HG02970 (cell line): ENCODE measurements at regions not wholly inside any gene's neighbourhood (a gene's known extent, or its start where the extent isn't known, plus 50 kb on each side); places are given as distances from the start of the nearest gene placed in this dataset.

ENCODE experiments used
- ATAC-seq: cut with Tn5 transposase; IDR thresholded peaks from one replicate; pipeline ENCODE4 v1.9.1; 2021; ENCODE audit warnings: mild to moderate bottlenecking, moderate library complexity, moderate number of reproducible peaks; ENCODE audit not compliant: unreplicated experiment, low FRiP score

DNA sequence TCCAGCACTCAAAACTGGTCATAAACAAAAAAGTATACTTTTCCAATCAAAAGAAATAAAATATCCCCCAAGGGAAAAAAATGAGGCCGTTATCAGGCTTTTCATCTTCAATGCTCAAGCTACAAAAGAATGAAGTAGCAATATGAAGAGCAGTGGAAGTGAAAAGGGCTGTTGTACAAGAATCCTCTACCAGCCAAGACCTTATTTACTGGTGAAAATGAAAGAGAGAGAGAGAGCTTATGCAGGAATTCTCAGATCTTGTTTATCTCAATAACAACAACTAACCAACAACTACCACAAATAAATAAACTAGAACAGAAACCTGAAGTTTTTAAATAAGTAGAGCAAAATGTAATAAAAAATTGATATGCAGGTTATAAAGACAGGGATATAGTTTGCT lies 400.6 kb downstream of the HDGFL1 start:
- no peak for ATAC-seq

- ATAC-seq, result no peak
Measured at GRCh38 chr6:22972771-22973170, 403.4 kb downstream of the HDGFL1 start.

DNA sequence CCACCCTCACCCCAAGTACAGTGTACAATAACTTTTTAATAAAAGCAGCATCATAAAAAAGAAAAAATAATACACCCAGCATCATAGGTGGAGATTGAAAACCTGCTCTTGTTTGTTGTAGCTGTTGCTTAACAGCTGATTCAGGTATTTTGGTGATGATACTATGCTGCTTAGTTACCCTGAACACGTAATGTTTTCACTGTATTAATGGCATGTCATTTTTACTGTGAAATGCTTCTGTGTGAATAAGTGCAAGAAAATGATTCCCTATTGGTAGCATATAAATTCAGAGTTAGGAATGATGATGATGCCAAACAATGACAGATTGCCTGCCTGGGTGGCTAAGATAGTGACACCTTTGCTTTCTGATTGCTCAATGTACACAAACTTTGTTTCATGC lies 405.7 kb downstream of the HDGFL1 start:
- ATAC-seq, result no peak

- ATAC-seq, result no peak
Measured at GRCh38 chr6:22980446-22980845, 411.1 kb downstream of the HDGFL1 start.

GRCh38 chr6:23002044-23002619 lies 432.8 kb downstream of the HDGFL1 start:
- no peak for ATAC-seq

- ATAC-seq, result no peak
Measured at GRCh38 chr6:23003671-23004467, 434.5 kb downstream of the HDGFL1 start.

DNA sequence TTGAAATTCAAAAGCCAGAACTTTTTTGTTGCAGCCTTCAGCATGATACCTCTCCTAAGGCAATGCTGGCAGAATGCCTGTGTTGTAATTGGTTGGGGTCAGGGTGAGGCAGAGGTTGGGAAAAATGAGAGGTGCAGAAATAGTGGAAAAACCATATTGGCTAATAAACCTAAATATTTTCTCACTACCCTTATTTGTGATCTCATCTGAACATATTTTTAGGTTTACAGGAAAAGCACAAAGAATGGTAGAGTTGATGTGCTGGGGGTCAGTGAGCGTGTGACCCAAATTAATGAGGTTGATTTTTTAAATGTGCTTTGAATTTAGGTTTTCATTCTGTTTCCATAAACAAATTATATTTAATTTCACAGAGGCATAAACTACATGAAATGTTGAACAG lies 437.3 kb downstream of the HDGFL1 start:
- ATAC-seq, result no peak

DNA sequence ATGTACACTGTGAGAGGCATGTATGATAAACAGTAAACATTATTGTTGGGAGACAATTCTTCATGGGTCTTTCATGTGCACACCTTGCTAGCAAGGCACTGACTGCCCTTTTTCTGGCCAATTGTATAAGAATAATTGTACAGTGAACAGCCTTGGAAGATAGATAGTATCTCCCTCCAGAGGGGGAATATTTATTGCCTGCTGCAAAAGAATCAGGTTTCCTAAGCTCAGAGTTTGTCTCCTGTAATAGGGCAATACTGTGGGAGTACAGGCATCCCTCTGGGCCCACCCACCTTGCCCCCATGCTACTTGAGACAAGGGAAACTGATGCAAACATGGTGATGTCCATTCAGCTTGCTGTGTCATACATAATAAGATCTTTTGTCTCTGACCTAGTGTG lies 442.2 kb downstream of the HDGFL1 start:
- ATAC-seq, result no peak

GRCh38 chr6:23013776-23014175 lies 444.4 kb downstream of the HDGFL1 start:
- ATAC-seq, result no peak

- ATAC-seq, result no peak
Measured at GRCh38 chr6:23016696-23017095, 447.3 kb downstream of the HDGFL1 start.

- no peak for ATAC-seq
Measured at GRCh38 chr6:23021487-23021886, 452.1 kb downstream of the HDGFL1 start.

DNA sequence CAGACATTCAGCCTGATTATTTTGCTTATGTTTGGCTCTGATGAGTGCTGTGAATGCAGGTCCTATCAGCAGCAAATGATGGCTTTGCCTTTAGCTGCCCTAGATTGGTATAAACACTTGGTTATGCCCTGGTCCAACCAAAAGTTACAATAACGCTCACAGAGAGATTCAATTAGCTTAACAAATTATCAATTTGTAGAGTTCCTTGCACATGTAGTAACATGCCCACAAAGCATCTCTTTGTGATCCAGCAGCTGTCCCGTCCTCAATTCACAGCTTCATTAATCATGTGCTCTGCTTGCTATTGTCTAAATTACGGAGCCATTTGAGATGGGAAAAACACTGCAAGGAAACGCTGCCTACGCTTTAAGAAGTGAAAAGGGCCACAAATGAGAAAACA lies 457.9 kb downstream of the HDGFL1 start:
- ATAC-seq, result no peak

DNA sequence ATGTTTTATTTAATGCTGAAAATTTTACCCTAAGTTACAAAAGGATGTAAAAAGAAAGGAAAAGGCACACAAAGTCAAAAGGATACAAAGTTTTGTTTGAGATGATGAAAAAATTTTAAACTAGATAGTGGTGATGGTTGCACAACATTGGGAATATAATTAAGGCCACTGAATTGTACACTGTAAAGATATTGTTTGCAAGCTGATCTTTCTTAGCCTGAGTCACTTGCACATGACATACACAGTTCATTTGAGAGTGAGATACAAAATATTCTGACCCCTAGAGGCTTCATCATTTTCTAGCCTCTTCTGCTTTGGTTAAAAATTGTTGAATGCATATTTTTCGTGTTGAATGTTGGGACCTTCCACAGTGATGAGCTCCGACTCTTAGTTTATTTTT lies 462.6 kb downstream of the HDGFL1 start:
- ATAC-seq, result no peak

GRCh38 chr6:23034926-23035325 lies 465.6 kb downstream of the HDGFL1 start:
- no peak for ATAC-seq

DNA sequence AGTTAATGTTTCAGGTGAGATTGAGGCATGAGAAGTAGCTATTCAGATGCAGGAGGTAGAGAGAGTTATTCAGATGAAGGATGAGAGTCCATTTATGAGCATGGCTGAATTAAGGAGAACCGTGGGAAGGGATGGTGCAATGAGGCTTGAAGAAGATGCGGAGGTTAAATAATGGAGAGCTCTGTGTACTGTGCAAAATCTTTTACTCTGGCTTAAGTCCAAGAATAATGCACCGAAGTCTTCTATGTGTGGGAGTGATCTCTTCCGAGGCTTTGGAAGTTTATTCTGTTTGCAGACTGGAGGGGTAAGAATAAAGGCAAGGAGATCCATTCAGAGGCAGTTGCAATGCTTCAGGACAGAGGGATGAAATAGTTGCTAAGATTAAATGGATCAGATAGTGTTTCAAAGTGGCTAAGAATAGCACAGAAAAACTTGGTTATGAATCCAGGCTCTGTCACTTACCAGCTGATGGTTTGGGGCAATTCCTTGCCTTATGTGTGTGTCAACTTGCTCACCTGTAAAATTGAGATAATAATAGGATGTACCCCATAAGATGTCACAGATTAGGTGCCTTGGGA lies 467.1 kb downstream of the HDGFL1 start:
- no peak for ATAC-seq

DNA sequence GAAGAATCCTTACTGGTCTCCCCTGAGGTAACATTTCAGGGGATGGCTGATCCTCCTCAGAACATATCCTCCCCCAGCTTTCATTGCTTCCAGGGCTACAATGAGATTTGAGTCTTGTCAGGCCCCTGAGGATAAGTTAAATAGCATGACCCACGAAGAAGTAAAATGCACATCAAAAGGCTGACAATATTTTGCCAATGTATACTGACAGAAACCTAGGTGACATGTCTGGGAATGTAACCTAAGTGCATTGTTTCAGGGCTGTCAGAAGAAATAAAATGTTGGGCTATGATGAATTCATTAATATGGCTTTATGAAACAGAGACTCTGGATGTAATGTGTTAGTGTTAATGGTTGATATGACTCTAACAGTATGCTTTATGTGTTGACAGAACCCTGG lies 471.5 kb downstream of the HDGFL1 start:
- ATAC-seq, result no peak

DNA sequence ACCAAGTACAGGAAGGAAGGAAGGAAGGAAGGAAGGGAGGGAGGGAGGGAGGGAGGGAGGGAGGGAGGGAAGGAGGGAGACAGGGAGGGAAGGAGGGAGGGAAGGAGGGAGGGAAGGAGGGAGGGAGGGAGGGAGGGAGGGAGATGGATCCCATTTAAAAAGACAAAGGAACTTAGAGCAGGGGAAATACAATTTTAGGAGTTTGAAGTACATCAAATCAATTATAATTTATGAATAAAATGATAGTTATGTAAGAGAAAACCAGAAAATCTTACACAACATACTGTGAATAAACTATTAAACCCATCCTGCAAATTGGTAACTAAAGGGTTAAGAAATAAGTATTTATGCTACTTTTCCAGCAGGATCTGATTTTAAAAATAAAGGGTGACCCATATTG lies 475.9 kb downstream of the HDGFL1 start:
- no peak for ATAC-seq

GRCh38 chr6:23055523-23055922 lies 486.2 kb downstream of the HDGFL1 start:
- ATAC-seq, result no peak

DNA sequence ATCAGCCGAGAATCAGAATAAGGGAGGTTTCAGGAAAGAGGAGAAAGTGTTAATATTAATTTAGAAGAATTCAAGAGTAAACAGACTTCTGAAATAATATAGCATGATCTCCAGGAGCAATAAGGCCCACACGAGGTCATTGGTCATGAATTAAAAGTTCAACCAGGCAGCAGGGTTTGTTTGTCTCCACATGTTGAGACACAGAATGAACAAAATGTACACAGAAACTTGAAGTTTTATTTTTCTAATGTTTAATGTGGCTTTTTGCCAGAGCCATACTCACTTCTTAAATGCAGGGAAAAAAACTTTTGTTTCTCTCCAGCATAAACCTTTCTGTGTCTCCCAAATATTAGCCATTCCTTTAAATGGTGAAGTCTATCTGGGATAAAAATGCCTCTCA lies 504.5 kb downstream of the HDGFL1 start:
- no peak for ATAC-seq

DNA sequence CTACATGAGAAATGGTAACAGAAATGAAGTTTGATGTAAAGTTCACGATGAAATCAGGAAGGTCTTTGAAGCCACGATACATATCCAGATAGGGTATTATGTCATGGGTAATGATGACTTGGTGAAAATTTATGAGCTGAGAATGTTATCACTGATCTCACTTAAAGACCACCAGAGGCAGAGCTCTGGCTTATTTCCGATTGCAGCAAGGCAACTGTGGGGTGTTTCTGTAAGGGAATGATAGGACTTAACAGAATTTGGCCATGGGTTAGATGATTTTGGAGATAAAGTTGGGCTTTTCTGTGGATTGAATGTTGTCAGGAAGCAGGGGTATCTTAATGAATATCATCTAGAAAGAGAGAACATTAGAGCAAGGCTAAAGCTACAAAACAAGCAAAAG lies 508.4 kb downstream of the HDGFL1 start:
- no peak for ATAC-seq

DNA sequence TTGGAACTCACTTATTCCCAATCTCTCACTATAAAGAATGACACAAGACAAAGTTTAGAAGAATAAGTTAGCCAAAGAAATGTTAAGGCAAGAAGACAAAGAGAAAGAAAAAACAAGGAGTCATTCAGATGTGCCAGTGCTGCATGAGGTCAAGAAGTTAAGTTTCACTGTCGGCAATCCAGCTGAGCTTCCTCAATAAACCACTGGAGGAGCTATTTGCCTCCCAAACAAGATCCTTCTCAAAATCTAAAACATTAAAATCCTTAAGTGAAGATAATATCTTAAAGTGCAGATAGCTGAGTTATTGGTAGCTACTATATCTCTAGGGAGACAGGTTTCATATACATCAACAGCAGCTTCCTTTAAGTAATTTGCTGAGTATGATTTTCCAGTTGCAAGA lies 512.3 kb downstream of the HDGFL1 start:
- no peak for ATAC-seq

DNA sequence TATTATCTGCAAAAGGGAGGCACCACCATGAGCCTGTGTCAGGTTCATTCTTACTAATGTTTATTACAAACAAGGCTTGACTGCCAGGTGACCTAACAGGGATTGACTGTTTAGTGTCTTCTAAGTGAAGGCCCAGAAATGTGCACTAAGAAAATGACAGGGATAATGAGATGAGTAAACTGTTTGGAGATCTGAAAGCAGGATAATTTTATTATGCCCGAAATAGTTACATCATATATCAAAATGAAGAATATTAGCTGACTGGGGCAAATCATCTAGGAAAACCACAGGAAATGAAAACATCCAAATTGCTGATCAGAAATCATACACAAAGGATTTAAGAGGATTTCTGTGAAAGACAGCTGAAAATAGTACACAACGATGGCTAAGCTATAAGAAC lies 516.7 kb downstream of the HDGFL1 start:
- no peak for ATAC-seq
